ENCODE measurements at regions not wholly inside any gene's neighbourhood (a gene's known extent, or its start where the extent isn't known, plus 50 kb on each side); places are given as distances from the start of the nearest gene placed in this dataset.

- H2AFZ ChIP-seq (ENCODE audit: low read length): no peak overlapping the region
- Mint-ChIP-seq H3K27me3 (ENCODE audit: low read depth) (peaks cover 4% of the 10 kb centered on the region), H3K4me1 (peaks cover 17% of the 10 kb centered on the region in 2 experiments)
Measured at GRCh38 chr5:137567226-137567625, 68.1 kb upstream of the SPOCK1 start.

More at GRCh38 chr5:137567226-137567625, 68.1 kb upstream of the SPOCK1 start:
- no peak overlapping the region for H3K9ac ChIP-seq (ENCODE audit: extremely low read depth, insufficient read length, low read length)
- H3K23ac ChIP-seq (ENCODE audit: insufficient read length, low read depth, low read length): no peak overlapping the region
- no peak overlapping the region for H3K18ac ChIP-seq (ENCODE audit: insufficient read length, low read depth, low read length)
- no peaks in the 10 kb centered on the region for H3K79me1 ChIP-seq (ENCODE audit: insufficient read depth, low read depth, low read length, poor library complexity, severe bottlenecking)
- no peaks in the 10 kb centered on the region for H3K27me3 ChIP-seq (ENCODE audit: insufficient read depth, low read length)
- H3K4me1 ChIP-seq (ENCODE audit: insufficient read depth, low read length): no peaks in the 10 kb centered on the region
- H2BK120ac ChIP-seq (ENCODE audit: low read depth, low read length, poor library complexity, severe bottlenecking): no peak overlapping the region
- H3K27ac ChIP-seq (ENCODE audit: insufficient read length, low read depth, low read length): no peak overlapping the region
- no peak overlapping the region for H4K8ac ChIP-seq (replicated peaks; ENCODE audit: insufficient read length, low read depth, low read length)
- no peak overlapping the region for H3K4me2 ChIP-seq (ENCODE audit: insufficient read depth, insufficient read length, low read length)
- H3K79me2 ChIP-seq (ENCODE audit: insufficient read depth, low read length): 0 out of 2 replicates have a peak, but pooled peaks cover 1% of the 10 kb centered on the region
- DNase-seq: no peak
- TF ChIP-seq CTCF (conservative IDR thresholded peaks at IDR 0.05): no peak
- Mint-ChIP-seq H3K9me3 (no peaks in the 10 kb centered on the region), H3K36me3 (ENCODE audit: insufficient read depth in 1 of 3, low read depth in 3 of 3) (no peaks in the 10 kb centered on the region), H3K4me3 (no peak overlapping the region), H3K27ac (no peak overlapping the region)
- no peak overlapping the region for H4K91ac ChIP-seq (ENCODE audit: insufficient read length, low read depth, low read length)
- H2BK5ac ChIP-seq (ENCODE audit: insufficient read length, low read length): no peak overlapping the region
- no peak overlapping the region for H2AK5ac ChIP-seq (ENCODE audit: insufficient read length, low read length)
- no peak overlapping the region for H2BK15ac ChIP-seq (ENCODE audit: low read depth, low read length)
- no peaks in the 10 kb centered on the region for H3K9me3 ChIP-seq (ENCODE audit: control insufficient read depth, low read depth, low read length)
- H3K56ac ChIP-seq (ENCODE audit: insufficient read length, low read depth, low read length): no peak overlapping the region
- no peak overlapping the region for H3T11ph ChIP-seq (ENCODE audit: low read length)
- H4K5ac ChIP-seq (ENCODE audit: insufficient read length, low read depth, low read length): no peak overlapping the region
- no peak overlapping the region for H3K14ac ChIP-seq (ENCODE audit: insufficient read depth, low read length)
- H4K20me1 ChIP-seq (ENCODE audit: control insufficient read depth, insufficient read depth, insufficient read length): no peaks in the 10 kb centered on the region
- WGBS (ENCODE audit: extremely low coverage, insufficient read length, low lambda C conversion rate): no CpG with 5 or more reads among the region's 7 CpGs
- H2BK12ac ChIP-seq (ENCODE audit: insufficient read length, low read depth, low read length): no peak overlapping the region
- H3K23me2 ChIP-seq (ENCODE audit: insufficient read length, low read depth, low read length, poor library complexity, severe bottlenecking): no peaks in the 10 kb centered on the region
- H2BK20ac ChIP-seq (ENCODE audit: low read depth, low read length, poor library complexity, severe bottlenecking): no peak overlapping the region
- no peak overlapping the region for H3K4ac ChIP-seq (ENCODE audit: low read depth, low read length)

All from H9 (cell line).